HCT116 (cell line): ENCODE measurements at regions not wholly inside any gene's neighbourhood (a gene's known extent, or its start where the extent isn't known, plus 50 kb on each side); places are given as distances from the start of the nearest gene placed in this dataset.

Experiments
- ATAC-seq: fragments of 200-7000 bp; cut with Tn5 transposase; 2 replicates; pipeline ENCODE4 v1.9.1; 2020; ENCODE audit warnings: mild to moderate bottlenecking, moderate library complexity
- BruUV-seq: library from RNA; stranded (reverse); fragments of 400-500 nt; replicated peaks from 2 replicates; lab custom pipeline; 2021; lab: Mats Ljungman, UMichigan
- CTCF ChIA-PET: fragments of 300-600 bp; sonication (Branson Sonifier 250); formaldehyde crosslinking; loops from one replicate; lab custom pipeline; 2021; ENCODE audit warnings: antibody characterized with exemption; lab: Charles Lee
- POLR2A ChIA-PET: fragments of 300-600, 350-600 bp; sonication (Branson Sonifier 250); formaldehyde crosslinking; loops from one replicate; lab custom pipeline; 2021; ENCODE audit warnings: antibody characterized with exemption; lab: Charles Lee
- RAD21 ChIA-PET, 2 experiments: fragments of 300-600 bp; sonication (Branson Sonifier 250); formaldehyde crosslinking; loops; one replicate each; lab custom pipeline; 2023; ENCODE audit warnings: low total read pairs in 2 of 2; ENCODE audit not compliant: uncharacterized antibody in 2 of 2, unreplicated experiment in 2 of 2, low non-redundant PET in 1 of 2; lab: Charles Lee
- DNase-seq: peaks from one replicate; pipeline ENCODE4 v3.0.0-alpha.2; 2010; ENCODE audit warnings: low read depth, low spot score
- H2AFZ ChIP-seq: fragments of 200-600 bp; shearing (Covaris generic), sonication (generic); 2 replicates; pipeline ENCODE4 v1.6.1; 2017; ENCODE audit warnings: low read depth, mixed run types, mixed read lengths, antibody characterized with exemption, low read length; ENCODE audit not compliant: poor library complexity, severe bottlenecking
- H3K27ac ChIP-seq: 2 replicates; pipeline ENCODE4 v1.5.1; 2012; ENCODE audit warnings: low read depth, low read length
- H3K27me3 ChIP-seq: fragments of 200-600 bp; sonication (generic); 2 replicates; pipeline ENCODE4 v1.6.1; 2016; ENCODE audit warnings: mixed run types, low read length, mixed read lengths; ENCODE audit not compliant: insufficient read depth
- H3K36me3 ChIP-seq, 2 experiments: fragments of 200-500 bp in 1 of 2; fragments of 200-600 bp in 1 of 2; sonication (Bioruptor generic) in 1 of 2; sonication (generic) in 1 of 2; 2 replicates each; pipeline versions ENCODE4 v1.5.1 to v1.6.1; 2014 to 2016; ENCODE audit warnings: low read length in 2 of 2, inconsistent platforms in 1 of 2, mixed read lengths in 1 of 2, mixed run types in 1 of 2; ENCODE audit not compliant: insufficient read depth in 2 of 2, control insufficient read depth in 1 of 2
- H3K4me1 ChIP-seq, 2 experiments: fragments of 200-600 bp in 1 of 2; sonication (generic) in 1 of 2; 2 replicates each; pipeline versions ENCODE4 v1.5.1 to v1.6.1; 2012 to 2017; ENCODE audit warnings: low read length in 2 of 2, inconsistent platforms in 1 of 2, mild to moderate bottlenecking in 1 of 2, mixed read lengths in 1 of 2, mixed run types in 1 of 2, moderate library complexity in 1 of 2; ENCODE audit not compliant: insufficient read depth in 2 of 2, control insufficient read depth in 1 of 2
- H3K4me2 ChIP-seq: fragments of 200-600 bp; sonication (generic); 2 replicates; pipeline ENCODE4 v1.6.1; 2017; ENCODE audit warnings: mixed run types, low read length, mixed read lengths
- H3K4me3 ChIP-seq, 2 experiments: fragments of 200-600 bp in 1 of 2; sonication (generic) in 1 of 2; replicated peaks in 1 of 2; 2 replicates each; pipeline ENCODE4 v1.5.1; 2011 to 2016; ENCODE audit warnings: low read length in 2 of 2, control low read depth in 1 of 2, low read depth in 1 of 2, mild to moderate bottlenecking in 1 of 2, mixed read lengths in 1 of 2, mixed run types in 1 of 2
- H3K79me2 ChIP-seq: fragments of 200-600 bp; sonication (generic); 2 replicates; pipeline ENCODE4 v1.6.1; 2017; ENCODE audit warnings: mild to moderate bottlenecking, mixed run types, low read length, moderate library complexity, mixed read lengths; ENCODE audit not compliant: insufficient read depth
- H3K9ac ChIP-seq: fragments of 200-600 bp; sonication (generic); 2 replicates; pipeline ENCODE4 v1.6.1; 2016; ENCODE audit warnings: low read length, mixed read lengths
- H3K9me2 ChIP-seq: fragments of 200-600 bp; sonication (generic), shearing (Covaris generic); 2 replicates; pipeline ENCODE4 v1.6.1; 2017; ENCODE audit warnings: mixed run types, mild to moderate bottlenecking, moderate library complexity; ENCODE audit not compliant: insufficient read depth
- H3K9me3 ChIP-seq, 2 experiments: fragments of 200-500 bp in 1 of 2; fragments of 200-600 bp in 1 of 2; sonication (Bioruptor generic) in 1 of 2; sonication (generic) in 1 of 2; 2 replicates each; pipeline ENCODE4 v1.6.1; 2014 to 2017; ENCODE audit warnings: low read length in 2 of 2, mixed read lengths in 2 of 2, inconsistent platforms in 1 of 2, low read depth in 1 of 2, mild to moderate bottlenecking in 1 of 2, mixed run types in 1 of 2, moderate library complexity in 1 of 2; ENCODE audit not compliant: control insufficient read depth in 1 of 2, insufficient read depth in 1 of 2
- H4K20me1 ChIP-seq: fragments of 200-600 bp; sonication (generic), shearing (Covaris generic); 2 replicates; pipeline ENCODE4 v1.6.1; 2017; ENCODE audit warnings: mixed run types, mild to moderate bottlenecking, moderate library complexity; ENCODE audit not compliant: insufficient read depth
- EGR1 ChIP-seq: IDR thresholded peaks from 2 replicates; pipeline ENCODE4 v1.6.1; 2012; ENCODE audit warnings: low read depth
- ELF1 ChIP-seq: IDR thresholded peaks from 2 replicates; pipeline ENCODE4 v1.6.1; 2012; ENCODE audit warnings: low read depth, borderline replicate concordance
- EZH2phosphoT487 ChIP-seq: fragments of 200-600 bp; IDR thresholded peaks from 2 replicates; pipeline ENCODE4 v1.6.1; 2018; ENCODE audit warnings: antibody characterized with exemption, borderline replicate concordance
- POLR2A ChIP-seq: IDR thresholded peaks from 2 replicates; pipeline ENCODE4 v1.7.0; 2011; ENCODE audit warnings: borderline replicate concordance; ENCODE audit not compliant: insufficient read depth, insufficient read length; ENCODE audit errors: extremely low read depth
- RAD21 ChIP-seq: IDR thresholded peaks from 2 replicates; pipeline ENCODE4 v1.6.1; 2012; ENCODE audit warnings: low read depth, mild to moderate bottlenecking
- SIN3A ChIP-seq: IDR thresholded peaks from 2 replicates; pipeline ENCODE4 v1.6.1; 2012; ENCODE audit warnings: low read depth
- SRF ChIP-seq: IDR thresholded peaks from 2 replicates; pipeline ENCODE4 v1.6.1; 2012; ENCODE audit warnings: low read depth
- ZBTB33 ChIP-seq: IDR thresholded peaks from 2 replicates; pipeline ENCODE4 v1.6.1; 2011; ENCODE audit warnings: mild to moderate bottlenecking, low read length, moderate library complexity; ENCODE audit not compliant: insufficient replicate concordance; ENCODE audit errors: extremely low read depth
- ZFX ChIP-seq: fragments of 450-650 bp; IDR thresholded peaks from 2 replicates; pipeline ENCODE4 v1.6.1; 2017
- intact Hi-C: fragments of 100-400 bp; cut with micrococcal nuclease; formaldehyde crosslinking; loops from 2 replicates; pipeline ENCODE4 v1.10.0; 2022
- TF ChIP-seq, protein P1 (sequence below), 3 experiments: fragments of 200-600 bp in 1 of 3; sonication (generic) in 1 of 3; IDR thresholded peaks in 2 of 3; conservative IDR thresholded peaks in 1 of 3; 2 replicates each; pipeline ENCODE4 v1.5.1; 2012 to 2017; ENCODE audit warnings: low read depth in 2 of 3, low read length in 2 of 3, antibody characterized with exemption in 1 of 3, borderline replicate concordance in 1 of 3, control low read depth in 1 of 3, mild to moderate bottlenecking in 1 of 3, mixed read lengths in 1 of 3, mixed run types in 1 of 3, moderate library complexity in 1 of 3; ENCODE audit not compliant: insufficient read depth in 1 of 3

DNA sequence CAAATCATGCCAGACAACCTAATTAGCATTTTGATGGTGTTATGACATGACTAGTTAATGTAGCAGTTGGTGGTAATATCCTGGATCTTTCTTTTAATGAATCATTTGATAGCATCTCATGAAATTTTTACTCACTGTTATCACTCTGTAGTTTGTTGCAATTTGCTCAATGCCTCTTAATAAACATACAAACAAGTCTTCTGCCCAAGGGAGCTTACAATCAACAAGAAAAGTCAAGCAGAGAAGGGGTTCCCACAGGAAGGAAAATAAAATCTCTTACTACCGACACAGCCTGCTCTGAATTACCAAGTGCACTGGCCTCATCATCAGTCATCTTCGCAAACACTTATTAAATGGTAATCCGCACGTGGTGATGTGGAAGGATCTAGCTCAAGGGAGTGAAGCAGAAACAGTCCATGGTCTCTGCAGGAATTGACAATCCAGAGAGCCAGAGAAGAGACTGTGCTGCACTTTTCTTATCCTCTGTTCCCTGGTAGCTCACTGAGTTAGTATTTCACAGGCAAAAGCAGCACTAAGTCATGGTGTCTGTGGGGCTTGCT, 263.5 kb downstream of the EPHA4 start:
- CTCF ChIA-PET: no interaction called here
- Histone ChIP-seq H3K27ac (no peak overlapping the region), H3K79me2 (no peaks in the 10 kb centered on the region), H2AFZ (no peak overlapping the region), H3K9me2 (no peaks in the 10 kb centered on the region), H3K4me1 (no peaks in the 10 kb centered on the region), H3K27me3 (peaks cover 23% of the 10 kb centered on the region), H3K4me2 (no peak overlapping the region), H3K9ac (no peak overlapping the region), H3K4me3 (no peak overlapping the region), H3K36me3 (no peaks in the 10 kb centered on the region), H3K9me3 (no peaks in the 10 kb centered on the region), H4K20me1 (no peaks in the 10 kb centered on the region)
- TF ChIP-seq RAD21 (no peak), ZFX (no peak), EGR1 (no peak), SIN3A (no peak), ELF1 (no peak), ZBTB33 (no peak), SRF (no peak)
- POLR2A ChIA-PET: no interaction called here
- ATAC-seq: no peak
- no peak for DNase-seq
- intact Hi-C loops: no loop called here
- no TSS peak for BruUV-seq
- RAD21 ChIA-PET: no interaction called here

GRCh38 chr2:221309892-221310583, 262.1 kb downstream of the EPHA4 start:
- no peak overlapping the region for H3K4me2 ChIP-seq
- H3K4me3 ChIP-seq: no peak overlapping the region
- no peak overlapping the region for H3K27ac ChIP-seq
- no peaks in the 10 kb centered on the region for H3K79me2 ChIP-seq
- no peak overlapping the region for H2AFZ ChIP-seq
- H3K9me2 ChIP-seq: no peaks in the 10 kb centered on the region
- DNase-seq (no peak), ATAC-seq (no peak)
- no peaks in the 10 kb centered on the region for H3K4me1 ChIP-seq
- ChIA-PET RAD21 (no interaction called here), CTCF (no interaction called here), POLR2A (no interaction called here)
- intact Hi-C loops: no loop called here
- no peak overlapping the region for H3K9ac ChIP-seq
- no peaks in the 10 kb centered on the region for H4K20me1 ChIP-seq
- no peaks in the 10 kb centered on the region for H3K9me3 ChIP-seq
- H3K27me3 ChIP-seq: peaks cover 19% of the 10 kb centered on the region
- no peaks in the 10 kb centered on the region for H3K36me3 ChIP-seq
- BruUV-seq: no TSS peak
- TF ChIP-seq ZBTB33 (no peak), EZH2phosphoT487 (no peak), ELF1 (no peak), POLR2A (no peak), ZFX (no peak), EGR1 (no peak), RAD21 (no peak)
- TF ChIP-seq, protein P1, sequence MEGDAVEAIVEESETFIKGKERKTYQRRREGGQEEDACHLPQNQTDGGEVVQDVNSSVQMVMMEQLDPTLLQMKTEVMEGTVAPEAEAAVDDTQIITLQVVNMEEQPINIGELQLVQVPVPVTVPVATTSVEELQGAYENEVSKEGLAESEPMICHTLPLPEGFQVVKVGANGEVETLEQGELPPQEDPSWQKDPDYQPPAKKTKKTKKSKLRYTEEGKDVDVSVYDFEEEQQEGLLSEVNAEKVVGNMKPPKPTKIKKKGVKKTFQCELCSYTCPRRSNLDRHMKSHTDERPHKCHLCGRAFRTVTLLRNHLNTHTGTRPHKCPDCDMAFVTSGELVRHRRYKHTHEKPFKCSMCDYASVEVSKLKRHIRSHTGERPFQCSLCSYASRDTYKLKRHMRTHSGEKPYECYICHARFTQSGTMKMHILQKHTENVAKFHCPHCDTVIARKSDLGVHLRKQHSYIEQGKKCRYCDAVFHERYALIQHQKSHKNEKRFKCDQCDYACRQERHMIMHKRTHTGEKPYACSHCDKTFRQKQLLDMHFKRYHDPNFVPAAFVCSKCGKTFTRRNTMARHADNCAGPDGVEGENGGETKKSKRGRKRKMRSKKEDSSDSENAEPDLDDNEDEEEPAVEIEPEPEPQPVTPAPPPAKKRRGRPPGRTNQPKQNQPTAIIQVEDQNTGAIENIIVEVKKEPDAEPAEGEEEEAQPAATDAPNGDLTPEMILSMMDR (IDR thresholded peaks at IDR 0.05 in 2 of 3, conservative IDR thresholded peaks at IDR 0.05 in 1 of 3; ENCODE audit: borderline replicate concordance in 1 of 3, insufficient read depth in 1 of 3, low read depth in 2 of 3, low read length in 2 of 3): no peak
